Globus pallidus (tissue), 1 donor: ENCODE measurements at regions not wholly inside any gene's neighbourhood (a gene's known extent, or its start where the extent isn't known, plus 50 kb on each side); places are given as distances from the start of the nearest gene placed in this dataset.
"Not testable (repeated sequence)": the region's sequence is repeated elsewhere in the genome, so short reads cannot be mapped to it uniquely, and the experiment has no call there.

ENCODE experiments used
- DNase-seq: peaks from one replicate; pipeline ENCODE4 v3.0.0-alpha.2; 2015; ENCODE audit warnings: low spot score

DNA sequence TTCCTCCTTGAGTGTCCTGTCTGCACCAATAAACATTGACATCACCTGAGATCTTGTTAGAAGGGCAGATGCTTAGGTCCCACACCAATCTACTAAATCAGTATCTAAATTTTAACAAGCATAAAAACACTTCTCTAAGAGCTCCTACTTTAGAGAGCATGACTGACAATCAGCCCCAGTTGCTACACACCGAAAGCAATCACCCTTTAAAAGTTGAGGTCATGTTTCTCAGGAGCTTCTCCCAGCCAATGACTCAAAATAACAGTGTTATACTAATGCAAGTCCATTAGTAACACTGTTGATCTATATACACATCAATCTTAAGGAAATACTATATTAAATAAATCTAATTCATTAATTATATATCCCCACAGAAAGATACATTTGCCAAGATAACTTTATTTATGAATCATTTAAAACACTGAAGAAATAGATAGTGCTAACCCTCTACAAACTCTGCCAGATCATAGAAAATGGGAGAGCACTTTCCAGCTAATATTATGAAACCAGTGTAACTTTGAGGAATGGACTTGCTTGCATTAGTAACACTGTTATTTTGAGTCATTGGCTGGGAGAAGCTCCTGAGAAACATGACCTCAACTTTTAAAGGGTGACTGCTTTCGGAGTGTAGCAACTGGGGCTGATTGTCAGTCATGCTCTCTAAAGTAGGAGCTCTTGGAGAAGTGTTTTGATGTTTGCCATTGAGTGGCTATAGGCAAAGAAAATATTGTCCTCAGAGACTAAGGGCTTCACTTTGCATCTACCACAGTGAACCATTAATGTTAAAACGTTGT, 109.8 kb upstream of the HDX start:
- DNase-seq: no peak

DNA sequence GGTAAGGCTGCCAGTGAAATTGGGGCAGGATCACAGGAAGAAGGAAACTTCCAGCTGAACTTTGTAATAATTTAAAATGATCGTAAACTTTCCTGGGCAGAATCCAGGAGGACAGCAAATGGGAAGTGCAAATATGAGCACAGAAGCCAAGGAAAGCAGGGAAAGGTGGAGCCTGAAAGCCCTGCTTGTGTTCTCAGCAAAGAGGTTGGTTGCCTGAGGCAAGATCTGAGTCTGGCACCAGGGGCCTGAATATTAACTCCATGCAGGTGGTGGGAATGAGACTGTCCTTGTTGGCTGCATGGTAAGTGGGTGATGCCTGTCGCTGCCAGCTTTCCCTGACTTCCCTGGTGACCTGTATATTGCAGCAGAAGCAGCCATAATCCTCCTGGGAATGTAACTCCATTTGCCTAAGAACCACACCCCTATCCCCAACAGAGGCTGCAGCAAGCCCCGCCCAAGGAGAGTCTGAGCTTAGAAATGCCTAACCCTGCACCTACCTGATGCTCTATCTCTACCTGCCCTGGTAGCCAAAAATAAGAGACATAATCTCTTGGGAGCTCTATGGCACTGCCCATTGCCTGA, 132.0 kb upstream of the HDX start:
- no peak for DNase-seq

- no peak for DNase-seq
Measured at GRCh38 chrX:84666086-84666485, 163.8 kb upstream of the HDX start.

GRCh38 chrX:84690228-84690627, 188.0 kb upstream of the HDX start:
- no peak for DNase-seq

GRCh38 chrX:84709987-84710386, 207.7 kb upstream of the HDX start:
- DNase-seq: no peak

- DNase-seq: no peak
Measured at GRCh38 chrX:84710611-84711010, 208.4 kb upstream of the HDX start.

GRCh38 chrX:84712621-84713020, 210.4 kb upstream of the HDX start:
- no peak for DNase-seq

DNA sequence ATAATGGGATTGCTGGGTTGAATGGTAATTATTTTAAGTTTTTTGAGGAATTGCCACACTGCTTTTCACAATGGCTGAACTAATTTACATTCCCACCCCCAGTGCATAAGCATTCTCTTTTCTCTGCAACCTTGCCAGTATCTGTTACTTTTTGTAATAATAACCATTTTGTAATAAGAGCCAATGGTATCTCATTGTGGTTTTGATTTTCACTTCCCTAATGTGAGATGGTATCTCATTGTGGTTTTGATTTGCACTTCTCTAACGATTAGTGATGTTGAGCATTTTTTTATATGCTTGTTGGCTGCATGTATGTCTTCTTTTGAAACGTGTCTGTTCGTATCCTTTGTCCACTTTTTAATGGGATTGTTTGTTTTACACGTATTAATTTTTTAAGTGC, 213.1 kb upstream of the HDX start:
- DNase-seq: no peak

DNA sequence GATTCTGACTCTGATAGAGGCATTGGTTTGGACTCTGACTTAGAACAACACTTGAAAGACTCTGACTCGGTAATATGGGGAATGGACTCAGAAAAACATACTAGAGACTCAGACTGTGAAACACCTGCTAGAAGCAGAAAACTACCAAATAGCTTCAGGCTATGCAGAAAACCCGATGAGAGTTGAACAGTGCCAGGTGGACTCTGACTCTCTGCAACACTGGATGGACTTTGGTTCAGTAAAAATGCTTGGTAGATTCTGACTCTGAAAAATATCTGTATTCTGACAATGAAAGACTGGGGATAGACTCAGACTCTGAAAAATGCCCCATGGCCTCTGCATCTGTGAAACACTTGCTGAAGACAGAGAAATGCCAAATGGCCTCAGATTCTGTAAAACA, 215.1 kb upstream of the HDX start:
- no peak for DNase-seq

- no peak for DNase-seq
Measured at GRCh38 chrX:84721416-84721815, 219.2 kb upstream of the HDX start.

DNA sequence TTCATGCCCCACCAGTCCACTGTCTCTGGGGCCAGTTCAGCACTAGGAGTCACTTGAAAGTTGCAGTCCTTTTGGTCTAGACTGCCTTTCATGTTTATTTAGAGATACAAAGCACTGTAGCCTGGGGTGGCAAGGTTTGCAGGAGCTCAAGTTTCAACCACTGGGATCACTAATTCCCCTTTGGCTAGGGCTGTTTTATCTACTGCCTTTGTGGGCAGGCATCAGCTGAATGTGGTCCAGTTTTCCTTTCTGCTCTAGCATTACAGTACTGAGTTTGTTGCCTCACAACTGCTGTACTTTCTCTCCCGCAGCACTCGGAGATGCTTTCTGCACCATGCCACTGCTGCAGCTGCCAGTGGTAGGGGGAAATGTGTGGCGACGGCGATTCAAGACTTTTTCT, 222.3 kb upstream of the HDX start:
- DNase-seq: no peak

- DNase-seq: no peak
Measured at GRCh38 chrX:84729408-84729807, 227.2 kb upstream of the HDX start.

- DNase-seq: peak; percentile 23
Measured at GRCh38 chrX:84729809-84730208, 227.6 kb upstream of the HDX start.

DNA sequence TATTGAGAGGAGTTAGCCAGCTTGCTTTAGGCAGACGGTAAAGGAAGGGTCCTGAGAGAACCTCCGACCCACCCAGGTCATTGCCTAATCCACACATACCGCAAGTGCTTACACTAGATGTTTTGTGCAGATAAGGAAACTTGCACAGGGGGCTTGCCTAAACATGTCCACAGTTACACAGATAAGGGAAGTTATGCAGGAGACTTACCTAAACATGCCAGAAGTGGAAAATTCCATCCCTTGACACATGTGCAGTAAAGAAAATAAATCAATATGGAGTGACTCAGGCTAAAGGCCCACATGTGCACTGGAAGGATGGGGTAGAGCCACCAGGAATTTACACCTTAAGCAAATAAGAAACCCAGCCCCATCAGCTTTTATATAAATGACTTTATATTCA, 232.8 kb upstream of the HDX start:
- DNase-seq: no peak

- DNase-seq: no peak
Measured at GRCh38 chrX:84737471-84737871, 235.2 kb upstream of the HDX start.

DNA sequence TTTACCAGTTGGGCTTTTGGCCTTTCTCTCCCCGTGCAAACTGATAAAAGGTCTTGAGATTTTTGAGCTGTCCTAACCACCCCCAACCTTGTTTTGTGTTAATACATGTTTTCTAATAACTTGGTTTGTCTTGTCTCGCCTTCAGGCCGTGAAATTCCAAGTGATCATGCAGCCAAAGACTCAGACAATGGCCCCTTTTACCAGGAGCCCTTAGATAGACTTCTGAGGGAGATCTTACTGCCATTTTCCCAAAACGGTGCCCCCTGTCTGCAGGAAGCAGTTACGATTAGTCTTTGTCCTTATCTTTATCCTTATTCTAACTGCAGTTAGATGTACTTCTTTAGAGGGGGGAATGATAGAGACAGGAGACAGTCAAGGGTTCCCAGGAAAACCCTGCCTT, 245.3 kb upstream of the HDX start:
- DNase-seq: no peak

DNA sequence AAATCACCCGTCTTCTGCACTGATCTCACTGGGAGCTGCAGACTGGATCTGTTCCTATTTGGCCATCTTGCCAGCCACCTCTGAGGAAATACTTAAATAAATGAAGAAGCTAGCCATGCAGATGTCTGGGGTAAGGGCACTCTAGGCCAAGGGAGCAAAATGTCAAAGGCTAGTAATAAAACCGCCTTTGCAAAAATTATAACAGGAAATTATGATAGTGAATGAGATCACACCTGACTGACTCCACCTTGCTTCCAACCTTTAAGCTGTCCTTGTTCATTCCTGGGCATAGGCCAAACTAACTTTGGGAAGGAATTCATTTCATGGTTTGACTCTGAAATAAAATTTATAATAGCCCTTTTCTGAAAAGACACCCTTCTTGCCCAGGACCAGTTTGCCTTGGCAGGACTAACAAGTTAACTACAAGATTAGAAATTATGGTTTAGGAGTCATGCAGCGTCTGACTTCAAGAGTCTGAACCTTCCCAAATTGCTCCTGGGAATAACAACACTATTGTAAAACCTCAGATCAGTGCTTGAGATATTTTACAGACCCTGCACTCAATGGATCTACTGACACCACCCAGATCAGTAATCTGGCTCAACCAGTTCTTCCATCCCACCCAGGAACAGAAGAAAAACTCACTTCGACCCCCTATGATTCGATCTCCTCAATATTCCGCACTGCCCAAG, 246.9 kb upstream of the HDX start:
- no peak for DNase-seq

DNA sequence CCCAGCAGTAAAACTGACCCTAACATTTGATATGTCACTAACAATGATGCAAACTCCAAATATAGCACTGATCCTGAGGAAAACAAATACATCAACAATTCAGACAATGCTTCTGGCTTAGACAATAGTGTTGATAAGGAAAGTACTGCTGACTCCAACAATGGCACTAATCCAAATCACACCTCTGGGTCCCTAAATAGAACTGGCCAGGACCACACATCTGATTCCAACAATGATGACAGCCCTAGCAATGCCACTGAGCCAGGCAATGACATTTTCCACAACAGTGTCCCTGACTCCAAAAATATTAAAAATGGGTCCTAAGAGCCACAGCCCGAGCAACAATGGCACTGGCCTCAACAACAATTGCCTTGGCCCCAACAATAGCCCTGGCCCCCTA, 243.1 kb upstream of the APOOL start:
- no peak for DNase-seq

- no peak for DNase-seq
Measured at GRCh38 chrX:84796321-84796720, 207.4 kb upstream of the APOOL start.

GRCh38 chrX:84830836-84831235, 172.8 kb upstream of the APOOL start:
- DNase-seq: no peak

- not testable (repeated sequence) for DNase-seq
Measured at GRCh38 chrX:84846541-84846940, 157.1 kb upstream of the APOOL start.

- DNase-seq: not testable (repeated sequence)
Measured at GRCh38 chrX:84851183-84851582, 152.5 kb upstream of the APOOL start.

GRCh38 chrX:84856791-84857190, 146.9 kb upstream of the APOOL start:
- not testable (repeated sequence) for DNase-seq
